Keratinocyte (primary cell): ENCODE measurements at regions not wholly inside any gene's neighbourhood (a gene's known extent, or its start where the extent isn't known, plus 50 kb on each side); places are given as distances from the start of the nearest gene placed in this dataset.

Experiments used
- CTCF ChIP-seq, 3 experiments: IDR thresholded peaks in 1 of 3; conservative IDR thresholded peaks in 1 of 3; optimal IDR thresholded peaks in 1 of 3; 2 replicates in 2 of 3; 3 replicates in 1 of 3; pipeline versions ENCODE3 to v1.5.1; 2011; ENCODE audit warnings: low read length in 3 of 3, mild to moderate bottlenecking in 3 of 3, moderate library complexity in 2 of 3, control low read depth in 1 of 3, inconsistent platforms in 1 of 3; ENCODE audit not compliant: insufficient read depth in 2 of 3; ENCODE audit errors: extremely low read depth in 1 of 3
- EZH2 ChIP-seq: IDR thresholded peaks from one replicate; pipeline ENCODE4 v1.6.1; 2012; ENCODE audit warnings: inconsistent platforms, mild to moderate bottlenecking, low read length, moderate library complexity

DNA sequence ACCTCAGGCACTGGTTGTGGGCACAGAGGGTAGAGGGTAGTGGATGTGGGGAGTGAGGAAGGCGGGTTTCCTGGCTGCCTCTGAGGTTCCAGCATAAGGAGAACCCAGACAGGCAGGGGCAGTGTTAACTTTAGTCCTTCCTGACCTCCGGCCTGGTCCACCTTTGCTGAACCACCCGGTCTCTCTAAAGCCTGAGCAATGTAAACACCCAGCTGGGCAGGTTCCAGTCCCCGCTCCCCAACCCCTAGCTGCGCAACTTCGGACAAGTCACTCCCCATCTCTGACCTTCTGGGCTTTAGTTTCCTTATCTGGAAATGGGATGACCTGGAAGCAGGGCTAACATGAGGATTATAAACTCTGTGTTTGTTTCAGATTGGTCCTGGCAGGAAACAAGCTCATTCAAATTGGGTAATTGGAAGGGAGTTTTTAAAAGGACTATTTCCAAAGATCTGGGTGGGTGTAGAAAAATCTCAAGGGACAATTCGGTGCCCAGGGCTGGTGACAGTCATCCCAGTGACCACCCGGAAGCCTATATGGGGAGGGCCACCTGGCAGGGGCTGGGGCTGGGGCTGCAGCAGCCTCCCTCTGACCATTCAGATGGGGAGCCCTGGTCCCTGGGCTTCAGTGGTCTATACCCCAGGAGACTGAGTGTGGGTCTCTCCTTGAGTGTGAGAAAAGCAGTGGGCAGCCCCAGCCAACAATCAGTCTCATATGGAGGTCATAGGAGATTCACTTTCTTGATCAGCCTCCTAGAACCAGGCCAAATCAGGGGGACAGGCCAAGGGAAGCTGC is 108.3 kb upstream of the SYT13 start:
- TF ChIP-seq CTCF (optimal IDR thresholded peaks at IDR 0.05 in 1 of 3, IDR thresholded peaks at IDR 0.05 in 1 of 3, conservative IDR thresholded peaks at IDR 0.05 in 1 of 3; ENCODE audit: extremely low read depth in 1 of 3, insufficient read depth in 2 of 3, low read length in 3 of 3): no peak
- no peak for TF ChIP-seq EZH2
